NCI-H2107 treated with DMSO at 0.1 percent for 48 hours (cell line): ENCODE measurements at regions not wholly inside any gene's neighbourhood (a gene's known extent, or its start where the extent isn't known, plus 50 kb on each side); places are given as distances from the start of the nearest gene placed in this dataset.

Experiments used
- DNase-seq: peaks from one replicate; lab custom pipeline; 2025; ENCODE audit not compliant: unreplicated experiment; lab: John Stamatoyannopoulos, UW

DNA sequence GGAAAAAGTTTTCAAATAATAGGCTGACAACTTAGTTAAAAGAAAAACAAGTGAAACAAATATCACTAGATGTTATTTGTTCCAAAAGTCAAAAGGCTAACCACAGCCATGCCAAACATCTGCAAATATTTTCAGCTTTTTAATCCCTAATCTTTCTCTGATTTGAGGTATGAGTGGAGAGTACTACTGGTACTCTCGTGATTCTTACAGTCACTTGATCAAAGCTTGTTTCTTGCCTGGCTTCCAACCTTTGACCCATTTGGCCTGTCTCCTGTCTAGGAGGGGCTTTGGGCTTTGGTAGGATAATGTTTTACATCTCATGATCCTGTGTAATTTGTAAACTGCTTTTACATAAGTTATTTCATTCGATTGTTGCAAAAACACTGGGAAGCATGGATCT lies 301.8 kb upstream of the SORL1-AS1 start:
- DNase-seq = no peak

DNA sequence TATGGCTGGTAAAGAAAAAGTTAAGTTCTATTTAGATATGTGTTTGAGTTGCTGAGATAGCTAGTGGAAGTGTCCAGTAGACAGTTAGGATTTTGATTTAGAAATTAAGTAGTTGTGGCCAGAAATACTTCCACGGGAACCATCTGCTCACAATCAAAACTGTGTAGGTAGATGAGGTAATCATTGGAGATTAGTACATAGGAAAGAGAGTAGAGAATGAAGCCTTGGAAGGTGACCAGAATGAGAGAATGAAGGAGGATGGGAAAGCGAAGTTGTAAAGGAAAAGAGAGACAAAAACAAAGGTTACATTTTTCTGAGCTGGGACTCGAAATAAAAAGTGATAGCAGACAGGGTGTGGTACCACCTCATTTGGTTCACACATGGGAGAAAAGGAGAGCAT lies 296.9 kb upstream of the SORL1-AS1 start:
- no peak for DNase-seq

DNA sequence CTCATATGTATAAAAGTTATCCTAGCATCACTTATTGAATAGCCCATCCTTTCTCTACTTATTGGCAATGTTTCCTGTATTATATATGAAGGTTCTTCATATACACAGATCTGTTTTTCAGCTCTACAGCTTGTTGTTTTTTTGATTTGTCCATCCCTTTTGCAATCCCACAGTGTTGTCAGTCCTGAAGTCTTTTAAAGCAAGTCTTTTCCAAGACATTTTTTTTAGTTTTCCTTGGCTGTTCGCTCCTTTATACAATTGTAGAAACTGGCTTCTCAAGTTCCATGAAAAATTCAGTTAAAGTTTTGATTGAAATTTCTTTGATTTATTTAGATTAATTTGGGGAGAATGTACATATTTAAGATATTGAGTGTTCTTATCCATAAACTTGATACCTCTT lies 295.3 kb upstream of the SORL1-AS1 start:
- DNase-seq = no peak

DNA sequence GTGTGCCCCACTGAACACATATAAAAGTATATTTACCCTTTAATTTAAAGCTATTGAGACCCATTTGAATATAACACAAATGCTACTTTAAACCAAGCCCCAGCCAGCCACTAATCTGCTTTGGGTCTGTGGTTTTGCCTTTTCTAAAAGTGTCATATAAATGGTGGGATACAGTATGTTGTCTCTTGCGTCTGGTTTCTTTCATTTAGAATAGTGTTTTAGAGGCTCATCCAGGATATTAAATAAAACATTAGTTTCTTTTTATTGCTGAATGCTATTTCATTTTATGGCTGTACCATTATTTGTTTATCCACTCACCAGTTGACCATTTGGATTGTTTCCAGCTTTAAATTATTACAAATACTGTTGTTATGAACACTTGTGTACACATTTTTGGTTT lies 290.5 kb upstream of the SORL1-AS1 start:
- DNase-seq = no peak

DNA sequence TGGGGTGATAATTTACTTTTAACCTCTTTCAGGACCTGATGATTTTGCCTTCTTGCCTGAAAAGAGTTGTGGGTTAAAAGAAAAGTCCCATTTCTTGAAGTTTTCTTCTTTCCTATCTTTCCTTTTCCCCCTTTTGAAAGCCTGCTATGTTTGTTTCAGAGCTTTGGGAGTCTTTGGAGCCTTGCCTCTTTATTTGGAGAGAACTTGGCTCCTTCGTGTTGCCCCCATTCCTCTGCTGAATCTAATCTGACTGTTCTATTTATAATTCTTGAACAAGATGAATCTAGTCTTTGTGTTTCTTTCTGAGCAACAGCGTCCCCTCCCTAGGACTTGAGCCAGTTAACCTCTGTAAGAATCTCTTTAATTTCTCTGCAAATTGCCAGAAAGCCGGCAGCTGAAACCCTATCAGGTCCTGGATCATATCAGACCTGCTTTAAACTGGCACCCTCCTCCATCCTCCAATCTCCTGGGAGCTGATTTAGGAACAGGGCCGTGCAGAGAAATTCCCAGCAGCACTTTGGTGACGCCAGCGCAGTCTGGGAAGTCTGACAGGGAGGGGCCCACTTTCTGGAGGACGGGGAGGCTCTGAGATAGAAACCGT lies 289.1 kb upstream of the SORL1-AS1 start:
- DNase-seq = no peak

DNA sequence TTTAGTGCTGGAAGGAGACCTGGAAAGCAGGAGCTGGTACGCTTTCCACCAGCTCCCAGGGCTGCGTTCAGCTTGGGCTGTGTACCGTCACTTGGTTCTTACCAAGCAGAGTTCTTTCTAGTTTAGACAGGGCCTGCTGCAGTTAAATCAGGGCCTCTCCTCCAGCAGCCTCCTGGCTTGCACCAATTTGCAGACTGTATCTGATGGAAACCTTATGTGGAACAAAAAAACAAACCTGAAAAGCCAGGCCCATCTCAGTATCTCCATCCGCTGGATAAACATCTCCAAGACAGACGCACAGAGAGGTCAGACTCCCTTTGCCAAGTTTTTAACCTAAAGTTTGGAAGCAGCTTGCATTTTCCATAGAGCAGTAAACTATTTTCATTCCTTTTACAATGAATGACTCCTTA lies 288.6 kb upstream of the SORL1-AS1 start:
- no peak for DNase-seq

DNA sequence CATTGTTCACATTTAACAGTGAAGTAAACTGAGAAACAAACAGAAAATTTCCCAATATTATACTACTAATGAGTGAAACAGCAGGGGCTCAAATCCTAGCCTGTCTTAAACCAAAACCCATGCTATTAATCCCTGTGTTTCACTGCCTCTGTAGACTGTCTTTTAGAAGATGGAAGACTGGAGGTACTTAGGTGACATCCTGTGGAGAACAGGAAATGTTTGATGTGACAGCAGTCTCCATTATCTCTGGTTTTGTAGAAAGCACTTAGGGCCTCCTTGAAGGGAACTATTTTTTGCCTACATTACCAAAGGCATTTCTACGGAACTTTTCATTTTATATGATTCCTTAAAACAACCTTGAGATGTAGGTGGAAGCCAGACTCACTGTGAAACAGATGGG lies 288.1 kb upstream of the SORL1-AS1 start:
- DNase-seq = no peak

DNA sequence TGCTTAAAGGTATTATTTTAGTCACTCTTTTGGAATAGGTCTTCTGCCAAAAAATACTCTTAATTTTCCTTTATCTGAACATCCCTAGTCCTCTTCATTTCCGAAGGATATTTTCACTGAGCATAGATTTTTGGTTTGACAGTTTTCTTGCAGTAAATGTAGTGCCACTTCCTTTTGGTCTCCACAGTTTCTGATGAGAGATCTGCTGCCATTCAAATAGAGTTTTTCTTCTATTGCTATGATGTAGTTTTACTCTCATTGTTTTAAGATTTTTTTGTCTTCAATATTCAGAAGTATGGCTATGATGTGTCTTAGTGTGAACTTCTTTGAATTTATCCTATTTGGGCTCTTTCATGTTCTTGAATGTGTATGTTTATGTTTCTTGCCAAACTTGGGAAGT lies 281.1 kb upstream of the SORL1-AS1 start:
- no peak for DNase-seq

DNA sequence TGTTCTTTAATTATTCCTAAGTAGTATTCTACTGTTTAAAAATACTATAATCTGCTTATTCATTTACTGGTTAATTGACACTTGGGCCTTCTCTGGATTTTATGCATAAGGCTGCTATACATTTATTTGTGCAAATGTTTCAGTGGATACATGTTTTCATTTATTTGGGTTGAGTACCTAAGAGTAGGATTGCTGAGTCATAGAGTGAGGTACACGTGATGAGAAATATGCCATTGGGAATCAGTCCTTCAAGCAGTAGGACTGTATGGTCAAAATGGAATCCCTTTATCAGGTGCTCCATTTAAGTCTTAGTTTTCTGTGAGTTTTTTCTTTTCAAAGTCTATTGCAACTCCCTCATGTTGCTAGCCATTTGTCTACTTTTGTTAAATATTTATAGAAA lies 275.2 kb upstream of the SORL1-AS1 start:
- DNase-seq = no peak

DNA sequence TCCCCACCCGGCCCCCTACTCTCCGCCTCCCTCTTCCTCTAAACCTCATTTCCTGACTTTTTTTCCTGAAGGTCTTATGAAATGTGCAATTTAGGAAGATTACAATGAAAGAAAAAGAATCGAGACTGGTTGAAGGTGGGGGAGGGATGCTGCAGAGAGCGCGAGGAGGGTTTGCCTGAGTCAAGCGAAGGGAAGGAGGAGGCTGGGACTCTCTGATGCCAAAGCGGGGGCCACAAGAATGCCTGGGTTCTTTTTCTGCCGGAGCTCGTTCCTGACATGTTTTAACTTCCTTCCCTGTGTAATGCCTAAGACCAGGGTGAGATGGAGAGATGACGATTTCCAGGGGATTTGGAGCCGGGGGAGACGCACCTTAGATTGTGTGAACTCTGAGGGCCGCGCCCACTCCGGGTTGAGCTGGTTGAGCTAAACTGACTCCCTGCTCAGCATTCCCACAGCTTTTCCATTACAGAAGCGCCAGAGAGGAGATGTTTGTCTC lies 270.5 kb upstream of the SORL1-AS1 start:
- DNase-seq = no peak

DNA sequence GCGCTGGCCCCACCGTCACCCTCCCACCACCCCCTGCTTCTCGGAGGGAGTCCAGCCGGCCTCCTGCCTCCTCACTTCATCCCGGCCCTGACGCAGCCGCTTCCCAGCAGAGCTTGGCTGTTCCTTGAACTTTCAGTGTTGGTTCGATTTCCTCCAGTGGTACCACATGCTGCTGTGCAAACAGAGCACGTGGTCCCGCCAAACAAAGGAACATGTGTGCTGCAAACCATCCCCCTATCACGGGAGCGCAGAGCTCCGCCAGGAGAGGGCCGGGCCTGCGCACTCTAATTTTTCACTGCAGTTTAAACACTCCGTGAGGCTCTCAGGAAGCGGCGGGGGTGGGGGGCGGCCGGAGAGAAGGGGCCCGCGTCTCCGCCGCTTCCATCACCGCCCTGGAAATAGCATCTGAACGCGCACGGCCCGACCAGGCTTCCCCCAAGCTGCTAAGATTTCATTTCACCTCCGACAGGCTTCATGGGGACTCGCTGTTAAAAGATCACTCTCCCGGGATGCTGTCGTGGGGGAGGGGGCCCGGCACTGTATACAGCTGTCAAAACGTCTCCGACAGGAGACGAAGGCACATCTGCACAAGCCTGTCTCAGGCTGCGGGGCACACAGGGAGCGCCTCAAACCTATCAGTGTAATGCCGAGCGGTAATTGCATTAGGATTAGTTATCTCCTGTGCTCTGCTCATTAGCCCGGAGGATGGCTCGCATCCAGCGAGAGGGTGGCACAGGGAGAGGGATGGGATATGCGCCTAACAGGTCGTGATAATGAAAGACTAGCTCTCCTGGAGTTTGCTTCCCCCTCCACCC lies 269.9 kb upstream of the SORL1-AS1 start:
- DNase-seq = peak; percentile 56

DNA sequence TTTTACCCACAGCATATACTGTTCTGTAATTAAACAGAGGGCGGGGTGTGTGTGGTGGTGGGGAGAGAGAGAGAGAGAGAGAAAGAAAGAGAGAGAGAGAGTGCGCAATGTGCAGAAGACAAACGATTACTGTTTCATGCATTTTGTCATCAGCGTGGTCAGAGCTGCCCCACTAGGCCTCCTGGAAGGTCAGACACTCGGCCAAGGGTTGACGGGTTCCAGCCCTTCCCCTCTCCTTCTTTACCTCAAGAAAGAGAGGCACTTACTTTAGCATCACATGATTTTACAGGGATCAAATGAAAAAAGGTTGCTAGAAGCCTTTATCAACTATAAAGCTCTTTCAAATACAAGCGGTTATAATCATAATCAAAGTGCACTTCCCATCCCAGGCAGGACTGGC lies 269.2 kb upstream of the SORL1-AS1 start:
- no peak for DNase-seq

DNA sequence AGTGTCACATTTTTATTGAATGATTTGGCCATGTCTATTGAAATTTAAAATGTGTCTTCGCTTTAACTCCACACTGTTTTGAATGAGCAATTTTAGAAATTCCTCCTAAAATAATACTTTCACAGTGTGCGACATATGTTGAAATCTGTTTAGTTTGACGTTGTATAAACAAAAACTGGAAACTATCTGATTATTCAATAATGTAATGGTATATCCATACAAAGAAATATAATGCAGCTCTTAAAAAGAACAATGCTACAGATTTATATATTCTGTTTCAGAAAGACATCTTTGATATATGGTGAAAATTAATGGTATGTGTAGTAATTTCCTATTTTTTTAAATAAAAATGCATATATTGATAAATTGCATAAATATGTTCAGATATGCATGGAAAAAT lies 268.7 kb upstream of the SORL1-AS1 start:
- no peak for DNase-seq

DNA sequence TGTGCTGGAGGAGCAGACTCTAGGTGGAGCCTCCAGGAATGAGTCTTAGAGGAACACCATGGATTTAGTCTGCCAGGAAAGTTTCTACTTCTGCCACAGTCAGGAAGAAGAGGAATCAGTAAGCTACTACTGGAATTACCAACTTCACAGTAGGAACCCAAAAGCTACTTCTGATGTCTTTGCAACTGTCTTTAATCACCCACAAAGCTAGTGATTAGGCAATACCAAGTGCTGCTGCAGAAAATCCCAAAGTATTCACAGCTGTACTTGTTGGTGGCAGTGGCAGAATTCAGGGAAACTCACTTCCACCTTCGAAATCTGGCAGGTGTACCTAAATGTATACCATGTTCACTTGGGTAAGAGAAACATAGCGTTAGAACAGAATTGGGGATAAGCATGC lies 264.5 kb upstream of the SORL1-AS1 start:
- DNase-seq = no peak

DNA sequence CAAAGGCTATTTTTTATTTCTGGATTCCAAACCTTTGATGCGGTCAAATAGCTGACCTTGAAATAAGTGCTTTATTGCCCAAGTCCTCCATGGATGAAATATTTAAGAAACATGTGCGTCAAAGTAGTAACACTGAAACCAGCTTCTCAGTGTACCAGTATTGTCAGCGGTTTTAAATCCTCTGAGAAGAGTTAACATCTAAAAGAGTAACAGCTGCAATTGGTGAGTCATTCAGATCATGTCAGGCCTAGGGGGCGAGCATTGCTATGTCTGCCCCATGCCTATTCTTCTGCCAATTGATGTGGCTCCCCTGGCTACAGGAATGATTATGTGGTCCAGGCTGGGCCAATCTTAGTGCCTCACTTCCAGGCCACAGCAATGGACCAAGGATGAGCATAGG lies 263.3 kb upstream of the SORL1-AS1 start:
- no peak for DNase-seq

DNA sequence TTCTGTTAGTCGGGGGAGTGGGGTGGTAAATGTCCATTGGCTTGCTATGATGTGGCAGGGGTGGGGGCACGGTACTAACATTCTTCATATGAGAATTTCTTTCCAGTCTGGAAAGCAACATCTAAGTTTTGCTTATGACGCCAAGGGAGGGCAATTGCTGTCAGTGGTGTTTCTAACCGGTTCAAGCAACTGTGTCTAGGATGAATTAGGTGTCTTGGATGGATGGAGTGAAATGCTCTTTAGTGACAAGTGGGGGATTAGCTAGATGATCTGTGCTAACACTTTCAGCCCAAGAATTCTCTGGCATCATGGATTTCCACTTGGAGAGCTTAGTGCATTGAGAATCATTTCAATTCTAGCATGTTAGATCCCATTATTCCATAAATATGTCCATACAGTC lies 262.6 kb upstream of the SORL1-AS1 start:
- no peak for DNase-seq

DNA sequence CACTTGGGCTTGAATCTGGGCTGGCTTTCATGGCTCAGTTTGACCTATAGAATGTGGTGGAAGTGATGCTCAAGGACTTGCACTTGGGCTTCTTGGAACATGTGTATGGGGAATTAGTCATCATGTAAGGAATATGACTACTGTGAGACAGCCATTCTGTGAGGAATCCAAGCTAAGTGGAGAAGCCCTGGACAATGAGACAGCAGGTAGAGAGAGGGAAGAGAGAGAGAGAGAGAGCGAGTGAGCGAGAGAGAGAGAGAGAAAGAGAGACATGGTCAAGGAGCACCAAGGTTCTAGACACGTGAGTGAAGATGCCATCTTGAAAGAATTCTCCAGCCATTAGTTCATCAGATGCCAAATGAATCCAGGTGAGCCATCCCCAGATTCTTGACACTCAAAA lies 261.6 kb upstream of the SORL1-AS1 start:
- no peak for DNase-seq

DNA sequence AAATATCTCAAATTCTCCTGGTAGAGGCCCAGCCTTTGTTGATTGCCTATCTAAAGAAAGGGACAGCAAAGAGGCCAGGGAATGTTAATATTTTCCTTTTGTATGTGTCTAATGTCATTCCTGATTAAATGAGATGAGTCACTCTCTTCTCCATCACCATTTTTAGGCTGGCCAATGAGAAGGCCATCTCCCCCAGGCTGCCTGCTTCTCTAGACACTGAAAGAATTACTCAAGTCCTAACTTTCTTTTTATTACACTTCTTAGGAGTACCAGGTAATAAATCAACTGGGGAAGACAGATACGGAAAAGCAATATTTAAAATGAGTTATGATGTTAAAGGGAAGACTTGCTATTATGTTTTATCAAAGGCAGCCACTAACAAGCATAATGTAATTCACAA lies 259.2 kb upstream of the SORL1-AS1 start:
- no peak for DNase-seq

DNA sequence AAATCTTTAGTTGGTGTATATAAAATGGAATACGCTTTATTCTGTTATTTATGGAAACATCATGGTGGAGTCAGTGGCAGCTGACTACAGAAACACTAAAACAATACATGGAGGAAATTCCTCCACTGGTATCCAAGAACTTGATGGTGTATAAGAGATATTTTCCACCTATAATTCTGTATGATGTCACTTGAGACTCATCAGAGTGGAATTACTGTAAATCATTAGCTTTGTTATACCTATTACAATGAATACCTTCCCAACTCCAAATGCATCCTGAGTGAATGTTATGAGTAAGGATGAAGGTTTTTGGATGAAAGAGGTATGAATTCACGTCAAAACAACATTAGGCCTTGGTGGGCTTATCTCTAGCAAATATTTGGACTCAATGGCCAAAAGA lies 258.5 kb upstream of the SORL1-AS1 start:
- DNase-seq = no peak

DNA sequence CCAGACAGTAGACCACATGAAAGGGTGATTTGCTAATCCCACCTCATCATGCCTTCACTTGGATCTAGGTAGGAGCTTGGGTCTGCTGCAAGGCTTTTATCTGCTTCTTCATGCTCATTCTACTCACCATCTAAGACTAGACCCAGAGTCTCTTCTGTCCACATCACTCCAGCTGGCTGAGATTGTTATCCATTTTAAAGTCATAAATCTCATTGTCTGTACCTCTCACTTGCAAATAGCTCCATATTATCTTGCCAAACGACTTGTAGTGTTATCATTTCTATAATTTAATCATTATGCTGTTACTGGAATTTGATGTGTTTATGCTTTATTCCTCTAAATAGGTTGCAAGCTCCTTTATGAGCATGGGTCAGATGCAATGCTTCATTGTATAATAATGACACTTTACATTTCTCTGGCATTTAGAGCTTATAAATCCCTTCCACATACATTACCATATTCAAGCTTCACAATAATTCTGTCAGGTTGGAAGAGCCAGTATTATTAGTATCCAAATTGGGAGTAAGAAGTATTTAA lies 254.2 kb upstream of the SORL1-AS1 start:
- DNase-seq = no peak

DNA sequence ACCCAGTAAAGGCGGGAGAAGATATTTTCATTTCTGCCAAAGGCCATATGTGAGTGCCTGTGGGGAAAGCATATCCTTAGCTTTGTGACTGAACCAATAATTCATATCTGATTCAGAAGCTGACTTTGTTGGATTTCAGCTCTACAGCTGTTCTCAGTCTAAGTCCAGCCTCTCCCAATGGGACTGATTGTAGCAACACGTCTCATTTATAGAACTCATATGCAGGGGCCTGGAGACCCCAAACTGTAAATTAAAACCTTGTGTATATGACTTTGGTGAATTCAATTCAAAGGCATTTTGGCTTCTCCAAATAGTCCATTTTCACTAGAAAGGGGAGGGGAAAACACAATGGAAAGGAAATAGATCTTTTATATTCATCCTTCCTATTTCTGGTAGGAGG lies 250.4 kb upstream of the SORL1-AS1 start:
- DNase-seq = no peak

DNA sequence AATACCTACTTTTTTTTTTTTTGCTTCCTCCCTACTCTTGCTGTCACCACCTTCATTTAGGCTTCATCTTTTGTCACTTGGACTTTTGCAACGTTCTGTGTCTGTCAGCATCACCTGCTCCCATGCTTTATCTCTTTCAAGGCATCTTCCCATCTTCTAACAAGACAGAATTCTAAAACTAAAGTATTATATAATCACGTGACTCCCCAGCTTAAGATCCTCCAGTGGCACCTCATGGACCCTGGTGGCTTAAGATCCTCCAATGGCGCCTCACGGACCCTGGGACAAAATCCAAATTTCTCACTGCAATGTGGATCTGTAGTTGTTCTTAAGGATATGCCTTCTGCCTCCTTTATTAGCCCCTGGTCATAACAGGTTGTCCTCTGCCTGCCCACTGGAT lies 248.2 kb upstream of the SORL1-AS1 start:
- no peak for DNase-seq

DNA sequence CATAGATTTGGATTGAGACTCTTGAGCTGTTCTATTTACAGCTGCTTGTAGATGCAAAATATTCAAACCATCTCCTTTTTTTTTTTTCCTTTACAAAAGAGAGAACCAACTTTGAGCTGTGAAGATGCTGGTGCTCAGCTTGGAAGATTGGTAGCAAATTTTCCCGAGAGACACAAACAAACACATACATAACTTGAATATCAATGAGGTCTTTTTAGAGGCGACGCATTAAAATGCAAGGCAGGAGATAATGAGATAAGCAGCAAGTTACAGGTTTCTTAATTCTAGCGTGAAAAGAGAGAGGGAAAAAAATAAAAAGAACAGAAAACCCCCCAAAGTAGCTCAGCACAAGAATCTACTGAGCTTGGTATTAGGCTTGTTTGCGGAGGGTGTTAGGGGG lies 247.0 kb upstream of the SORL1-AS1 start:
- no peak for DNase-seq
